K562 (cell line): ENCODE measurements at regions not wholly inside any gene's neighbourhood (a gene's known extent, or its start where the extent isn't known, plus 50 kb on each side); places are given as distances from the start of the nearest gene placed in this dataset.

Experiments used
- CBX5 ChIP-seq: IDR thresholded peaks from 2 replicates; pipeline ENCODE4 v1.6.1; 2014; ENCODE audit warnings: low read depth, borderline replicate concordance
- PHTF2 ChIP-seq: fragments of 250-450 bp; sonication (Bioruptor Pico); IDR thresholded peaks from 2 replicates; pipeline ENCODE4 v1.5.0; 2021; ENCODE audit warnings: mild to moderate bottlenecking
- RBM17 ChIP-seq: fragments of 200-400 bp; formaldehyde crosslinking; IDR thresholded peaks from 2 replicates; pipeline ENCODE4 v1.6.1; 2017; ENCODE audit warnings: low read depth, mild to moderate bottlenecking, low read length, borderline replicate concordance
- SIN3A ChIP-seq, 2 experiments: fragments of 150-350 bp in 1 of 2; IDR thresholded peaks; 2 replicates each; pipeline ENCODE4 v1.6.1; 2011 to 2016; ENCODE audit warnings: borderline replicate concordance in 2 of 2, low read depth in 2 of 2, low read length in 2 of 2, mild to moderate bottlenecking in 2 of 2, moderate library complexity in 2 of 2; ENCODE audit not compliant: control insufficient read depth in 1 of 2
- SP1 ChIP-seq: sonication (generic); formaldehyde crosslinking; IDR thresholded peaks from 2 replicates; pipeline ENCODE4 v1.8.1; 2022; ENCODE audit warnings: mild to moderate bottlenecking, missing genetic modification reagents
- TEAD4 ChIP-seq, 2 experiments: sonication (generic) in 1 of 2; formaldehyde crosslinking in 1 of 2; IDR thresholded peaks; 2 replicates each; pipeline versions ENCODE4 v1.6.1 to v1.8.0; 2012 to 2022; ENCODE audit warnings: borderline replicate concordance in 1 of 2, inconsistent platforms in 1 of 2, low read length in 1 of 2, mild to moderate bottlenecking in 1 of 2, missing genetic modification reagents in 1 of 2
- ZNF24 ChIP-seq: fragments of 450-650 bp; IDR thresholded peaks from 2 replicates; pipeline ENCODE4 v1.6.1; 2016
- TF ChIP-seq, protein P1 (sequence below): sonication (generic); formaldehyde crosslinking; IDR thresholded peaks from 2 replicates; pipeline ENCODE4 v1.8.1; 2023; ENCODE audit warnings: mild to moderate bottlenecking, missing genetic modification reagents
- TF ChIP-seq, protein P2 (sequence below), 2 experiments: fragments of 450-650 bp; formaldehyde crosslinking in 1 of 2; IDR thresholded peaks; 2 replicates each; pipeline versions ENCODE4 v1.4.0 to v1.6.1; 2014 to 2020; ENCODE audit warnings: mild to moderate bottlenecking in 2 of 2, borderline replicate concordance in 1 of 2, low read depth in 1 of 2

DNA sequence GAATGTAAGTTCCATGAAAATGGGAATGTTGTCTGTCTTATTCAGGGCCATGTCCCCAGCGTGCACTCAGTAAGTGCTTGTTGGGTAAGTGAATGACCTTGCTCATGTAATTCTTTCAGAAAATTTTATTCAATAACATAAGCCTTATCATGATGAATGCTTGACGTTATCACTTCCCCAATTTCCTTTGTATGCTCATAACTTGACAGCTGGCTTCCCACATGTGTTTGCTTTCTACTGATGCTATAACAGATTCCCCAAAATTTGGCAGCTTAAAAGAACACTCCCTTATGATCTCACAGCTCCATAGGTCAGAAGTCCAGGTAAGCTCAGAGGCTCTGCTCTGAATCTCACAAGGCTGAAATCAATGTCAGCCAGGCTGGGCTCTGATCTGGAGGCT lies 155.8 kb upstream of the POU2AF2 start:
- TF ChIP-seq TEAD4 (IDR thresholded peaks at IDR 0.05; ENCODE audit: low read length) (no peak), TEAD4 (CRISPR knock-in tag; IDR thresholded peaks at IDR 0.05; ENCODE audit: borderline replicate concordance) (no peak), SIN3A (IDR thresholded peaks at IDR 0.05; ENCODE audit: borderline replicate concordance in 2 of 2, control insufficient read depth in 1 of 2, low read depth in 2 of 2, low read length in 2 of 2) (no peak), RBM17 (no peak), CBX5 (no peak), SP1 (CRISPR knock-in tag) (no peak), PHTF2 (CRISPR knock-in tag) (no peak), ZNF24 (no peak)
- TF ChIP-seq, protein P1, sequence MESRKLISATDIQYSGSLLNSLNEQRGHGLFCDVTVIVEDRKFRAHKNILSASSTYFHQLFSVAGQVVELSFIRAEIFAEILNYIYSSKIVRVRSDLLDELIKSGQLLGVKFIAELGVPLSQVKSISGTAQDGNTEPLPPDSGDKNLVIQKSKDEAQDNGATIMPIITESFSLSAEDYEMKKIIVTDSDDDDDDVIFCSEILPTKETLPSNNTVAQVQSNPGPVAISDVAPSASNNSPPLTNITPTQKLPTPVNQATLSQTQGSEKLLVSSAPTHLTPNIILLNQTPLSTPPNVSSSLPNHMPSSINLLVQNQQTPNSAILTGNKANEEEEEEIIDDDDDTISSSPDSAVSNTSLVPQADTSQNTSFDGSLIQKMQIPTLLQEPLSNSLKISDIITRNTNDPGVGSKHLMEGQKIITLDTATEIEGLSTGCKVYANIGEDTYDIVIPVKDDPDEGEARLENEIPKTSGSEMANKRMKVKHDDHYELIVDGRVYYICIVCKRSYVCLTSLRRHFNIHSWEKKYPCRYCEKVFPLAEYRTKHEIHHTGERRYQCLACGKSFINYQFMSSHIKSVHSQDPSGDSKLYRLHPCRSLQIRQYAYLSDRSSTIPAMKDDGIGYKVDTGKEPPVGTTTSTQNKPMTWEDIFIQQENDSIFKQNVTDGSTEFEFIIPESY (CRISPR knock-in tag), result no peak
- TF ChIP-seq, protein P2, sequence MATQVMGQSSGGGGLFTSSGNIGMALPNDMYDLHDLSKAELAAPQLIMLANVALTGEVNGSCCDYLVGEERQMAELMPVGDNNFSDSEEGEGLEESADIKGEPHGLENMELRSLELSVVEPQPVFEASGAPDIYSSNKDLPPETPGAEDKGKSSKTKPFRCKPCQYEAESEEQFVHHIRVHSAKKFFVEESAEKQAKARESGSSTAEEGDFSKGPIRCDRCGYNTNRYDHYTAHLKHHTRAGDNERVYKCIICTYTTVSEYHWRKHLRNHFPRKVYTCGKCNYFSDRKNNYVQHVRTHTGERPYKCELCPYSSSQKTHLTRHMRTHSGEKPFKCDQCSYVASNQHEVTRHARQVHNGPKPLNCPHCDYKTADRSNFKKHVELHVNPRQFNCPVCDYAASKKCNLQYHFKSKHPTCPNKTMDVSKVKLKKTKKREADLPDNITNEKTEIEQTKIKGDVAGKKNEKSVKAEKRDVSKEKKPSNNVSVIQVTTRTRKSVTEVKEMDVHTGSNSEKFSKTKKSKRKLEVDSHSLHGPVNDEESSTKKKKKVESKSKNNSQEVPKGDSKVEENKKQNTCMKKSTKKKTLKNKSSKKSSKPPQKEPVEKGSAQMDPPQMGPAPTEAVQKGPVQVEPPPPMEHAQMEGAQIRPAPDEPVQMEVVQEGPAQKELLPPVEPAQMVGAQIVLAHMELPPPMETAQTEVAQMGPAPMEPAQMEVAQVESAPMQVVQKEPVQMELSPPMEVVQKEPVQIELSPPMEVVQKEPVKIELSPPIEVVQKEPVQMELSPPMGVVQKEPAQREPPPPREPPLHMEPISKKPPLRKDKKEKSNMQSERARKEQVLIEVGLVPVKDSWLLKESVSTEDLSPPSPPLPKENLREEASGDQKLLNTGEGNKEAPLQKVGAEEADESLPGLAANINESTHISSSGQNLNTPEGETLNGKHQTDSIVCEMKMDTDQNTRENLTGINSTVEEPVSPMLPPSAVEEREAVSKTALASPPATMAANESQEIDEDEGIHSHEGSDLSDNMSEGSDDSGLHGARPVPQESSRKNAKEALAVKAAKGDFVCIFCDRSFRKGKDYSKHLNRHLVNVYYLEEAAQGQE (IDR thresholded peaks at IDR 0.05; ENCODE audit: borderline replicate concordance), result no peak
- TF ChIP-seq, protein P2 (CRISPR knock-in tag; IDR thresholded peaks at IDR 0.05; ENCODE audit: low read depth), result no peak
